Thoracic aorta (tissue), 2 donors: ENCODE measurements at regions not wholly inside any gene's neighbourhood (a gene's known extent, or its start where the extent isn't known, plus 50 kb on each side); places are given as distances from the start of the nearest gene placed in this dataset.

ENCODE experiments used
- ATAC-seq: fragments of 150-250 bp; one replicate; pipeline ENCODE4 v1.8.0; 2017; ENCODE audit warnings: low read depth; ENCODE audit not compliant: insufficient number of reproducible peaks, low FRiP score
- DNase-seq: peaks from one replicate; pipeline ENCODE4 v3.0.0-alpha.2; 2020; ENCODE audit warnings: low spot score
- H3K27ac ChIP-seq, 2 donors: fragments of 200-600 bp; sonication (generic); 1 replicate in 1 of 2; 2 replicates in 1 of 2; pipeline ENCODE4 v1.5.1; 2016; ENCODE audit warnings: mild to moderate bottlenecking in 2 of 2, moderate library complexity in 2 of 2
- H3K27me3 ChIP-seq: fragments of 200-600 bp; sonication (generic); replicated peaks from 2 replicates; pipeline ENCODE4 v1.6.0; 2016; ENCODE audit warnings: mild to moderate bottlenecking; ENCODE audit not compliant: insufficient read depth
- H3K36me3 ChIP-seq: fragments of 200-600 bp; sonication (generic); one replicate; pipeline ENCODE4 v1.5.1; 2016
- H3K4me1 ChIP-seq, 2 donors: fragments of 200-600 bp; sonication (generic); 1 replicate in 1 of 2; 2 replicates in 1 of 2; pipeline versions ENCODE4 v1.5.1 to v1.6.0; 2016; ENCODE audit warnings: low read depth in 2 of 2, mild to moderate bottlenecking in 1 of 2; ENCODE audit not compliant: control insufficient read depth in 1 of 2
- H3K4me3 ChIP-seq: fragments of 200-600 bp; sonication (generic); 2 replicates; pipeline ENCODE4 v1.5.1; 2016; ENCODE audit warnings: mild to moderate bottlenecking
- H3K9me3 ChIP-seq: fragments of 200-600 bp; sonication (generic); 2 replicates; pipeline ENCODE4 v1.5.1; 2016
- TF ChIP-seq, protein P1 (sequence below): fragments of 200-600 bp; sonication (generic); IDR thresholded peaks from one replicate; pipeline ENCODE4 v1.5.1; 2019; ENCODE audit warnings: antibody characterized with exemption

GRCh38 chr2:216950547-216950946 lies 90.7 kb upstream of the TNP1 start:
- TF ChIP-seq, protein P1, sequence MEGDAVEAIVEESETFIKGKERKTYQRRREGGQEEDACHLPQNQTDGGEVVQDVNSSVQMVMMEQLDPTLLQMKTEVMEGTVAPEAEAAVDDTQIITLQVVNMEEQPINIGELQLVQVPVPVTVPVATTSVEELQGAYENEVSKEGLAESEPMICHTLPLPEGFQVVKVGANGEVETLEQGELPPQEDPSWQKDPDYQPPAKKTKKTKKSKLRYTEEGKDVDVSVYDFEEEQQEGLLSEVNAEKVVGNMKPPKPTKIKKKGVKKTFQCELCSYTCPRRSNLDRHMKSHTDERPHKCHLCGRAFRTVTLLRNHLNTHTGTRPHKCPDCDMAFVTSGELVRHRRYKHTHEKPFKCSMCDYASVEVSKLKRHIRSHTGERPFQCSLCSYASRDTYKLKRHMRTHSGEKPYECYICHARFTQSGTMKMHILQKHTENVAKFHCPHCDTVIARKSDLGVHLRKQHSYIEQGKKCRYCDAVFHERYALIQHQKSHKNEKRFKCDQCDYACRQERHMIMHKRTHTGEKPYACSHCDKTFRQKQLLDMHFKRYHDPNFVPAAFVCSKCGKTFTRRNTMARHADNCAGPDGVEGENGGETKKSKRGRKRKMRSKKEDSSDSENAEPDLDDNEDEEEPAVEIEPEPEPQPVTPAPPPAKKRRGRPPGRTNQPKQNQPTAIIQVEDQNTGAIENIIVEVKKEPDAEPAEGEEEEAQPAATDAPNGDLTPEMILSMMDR = no peak
- ATAC-seq (no peak), DNase-seq (no peak)
- H3K9me3 ChIP-seq = peaks cover 9% of the 10 kb centered on the region
- H3K4me1 ChIP-seq = peaks cover 0 to 19% of the 10 kb centered on the region in 2 donors
- H3K27ac ChIP-seq = peak overlapping the region in 1 of 2 donors; percentile 3
- no peaks in the 10 kb centered on the region for H3K27me3 ChIP-seq
- H3K4me3 ChIP-seq = no peak overlapping the region
- no peaks in the 10 kb centered on the region for H3K36me3 ChIP-seq

DNA sequence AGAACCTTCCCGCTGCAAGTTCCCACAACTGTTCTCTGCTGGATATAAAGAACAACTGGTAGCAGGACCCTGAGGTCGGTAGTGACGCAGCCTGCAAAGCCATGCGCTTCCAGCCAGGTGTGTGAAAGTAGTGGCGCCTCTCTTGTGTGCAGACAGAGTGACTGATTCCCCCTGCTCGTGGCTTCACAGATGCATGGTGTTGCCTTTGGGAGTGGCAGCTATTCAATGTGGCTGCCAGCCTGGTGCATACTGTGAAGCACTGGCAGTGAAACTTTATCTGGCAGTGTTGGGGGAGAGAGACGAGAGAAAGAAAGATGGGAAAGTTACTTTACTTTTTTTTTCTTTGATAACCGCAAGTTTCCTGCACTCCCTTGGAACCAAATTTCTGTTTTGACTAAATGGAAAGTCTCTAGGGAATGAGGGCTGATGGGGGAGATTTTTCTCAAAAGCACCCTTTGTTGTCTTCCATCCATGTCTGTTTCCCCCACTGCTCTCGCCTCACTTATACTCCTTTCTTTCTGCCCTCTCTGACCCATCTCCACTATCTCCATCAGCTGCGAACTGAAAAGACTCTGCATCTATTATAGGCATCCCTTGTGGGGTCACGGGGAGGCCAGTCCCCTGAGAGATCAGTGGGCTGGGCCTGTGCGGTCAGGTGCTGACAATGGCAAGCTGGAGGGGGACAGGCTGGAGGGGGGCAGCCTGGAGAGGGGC lies 90.0 kb upstream of the TNP1 start:
- TF ChIP-seq, protein P1 = no peak
- ATAC-seq = no peak
- no peaks in the 10 kb centered on the region for H3K27me3 ChIP-seq
- no peak for DNase-seq
- peaks cover 9% of the 10 kb centered on the region for H3K9me3 ChIP-seq
- peaks cover 0 to 19% of the 10 kb centered on the region in 2 donors for H3K4me1 ChIP-seq
- no peak overlapping the region for H3K4me3 ChIP-seq
- H3K36me3 ChIP-seq = no peaks in the 10 kb centered on the region
- H3K27ac ChIP-seq = no peak overlapping the region

- Histone ChIP-seq H3K36me3 (no peaks in the 10 kb centered on the region), H3K9me3 (no peaks in the 10 kb centered on the region), H3K4me1 (peaks cover 0 to 19% of the 10 kb centered on the region in 2 donors), H3K4me3 (no peak overlapping the region), H3K27ac (no peak overlapping the region), H3K27me3 (no peaks in the 10 kb centered on the region)
- DNase-seq = no peak
- TF ChIP-seq, protein P1 = no peak
- no peak for ATAC-seq
These were observed 87.2 kb upstream of the TNP1 start for GRCh38 chr2:216947055-216947454.

DNA sequence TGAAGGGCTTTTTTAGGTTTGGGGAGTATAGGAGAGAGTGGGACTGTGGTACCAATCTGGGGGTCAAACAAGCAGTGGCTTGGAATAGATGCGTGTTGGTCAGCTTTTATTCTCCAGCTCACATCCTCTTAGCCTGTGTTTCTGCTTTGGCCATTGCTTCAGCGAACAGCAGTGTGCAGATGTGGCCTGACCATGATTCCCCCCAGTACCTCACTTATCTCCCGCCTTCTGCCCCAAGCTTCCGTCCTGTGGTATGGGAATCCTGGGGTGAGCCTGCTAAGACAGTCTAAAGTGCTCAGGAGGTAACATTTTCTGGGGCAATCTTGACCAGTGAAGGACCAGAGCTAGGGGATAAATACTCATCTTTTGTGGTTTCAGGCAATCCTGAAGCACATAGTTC lies 84.9 kb upstream of the TNP1 start:
- TF ChIP-seq, protein P1 = no peak
- no peak overlapping the region for H3K4me3 ChIP-seq
- no peaks in the 10 kb centered on the region for H3K36me3 ChIP-seq
- H3K27me3 ChIP-seq = no peaks in the 10 kb centered on the region
- peaks cover 0 to 3% of the 10 kb centered on the region in 2 donors for H3K4me1 ChIP-seq
- ATAC-seq = no peak
- H3K27ac ChIP-seq = no peak overlapping the region
- no peak for DNase-seq
- H3K9me3 ChIP-seq = no peaks in the 10 kb centered on the region

- TF ChIP-seq, protein P1 = no peak
These were observed 83.2 kb upstream of the TNP1 start for GRCh38 chr2:216943109-216943508.

More at GRCh38 chr2:216943109-216943508, 83.2 kb upstream of the TNP1 start:
- DNase-seq (no peak), ATAC-seq (no peak)
- Histone ChIP-seq H3K4me1 (no peaks in the 10 kb centered on the region), H3K9me3 (no peaks in the 10 kb centered on the region), H3K36me3 (no peaks in the 10 kb centered on the region), H3K27ac (no peak overlapping the region), H3K27me3 (no peaks in the 10 kb centered on the region), H3K4me3 (no peak overlapping the region)
